Stimulated activated naive CD8-positive, alpha-beta T cell treated with anti-CD3 and anti-CD28 coated beads, Interleukin-15, amount 100 ng/mL, for 72 hours (primary cell): ENCODE measurements at regions not wholly inside any gene's neighbourhood (a gene's known extent, or its start where the extent isn't known, plus 50 kb on each side); places are given as distances from the start of the nearest gene placed in this dataset.

ENCODE experiments used
- ATAC-seq: fragments of 150-1000 bp; cut with Tn5 transposase; 2 replicates; pipeline ENCODE4 v1.10.0; 2021; ENCODE audit warnings: mild to moderate bottlenecking, moderate library complexity
- DNase-seq, 2 donors: peaks; one replicate each; pipeline ENCODE4 v3.0.0; 2021 to 2022
- H3K27ac Mint-ChIP-seq, 2 donors: one replicate each; pipeline ENCODE4 v1.8.0; 2022; ENCODE audit warnings: mild to moderate bottlenecking in 2 of 2, mixed read lengths in 2 of 2, moderate library complexity in 2 of 2
- H3K27me3 Mint-ChIP-seq: one replicate; pipeline ENCODE4 v1.8.0; 2022; ENCODE audit warnings: mixed read lengths
- H3K4me1 Mint-ChIP-seq: one replicate; pipeline ENCODE4 v1.8.0; 2022; ENCODE audit warnings: mild to moderate bottlenecking, mixed read lengths
- H3K4me3 Mint-ChIP-seq, 2 donors: one replicate each; pipeline ENCODE4 v1.8.0; 2022; ENCODE audit warnings: mild to moderate bottlenecking in 2 of 2, mixed read lengths in 2 of 2, moderate library complexity in 1 of 2
- H3K9me3 Mint-ChIP-seq, 2 donors: one replicate each; pipeline ENCODE4 v1.8.0; 2022; ENCODE audit warnings: mixed read lengths in 2 of 2

GRCh38 chr10:118207470-118208007 is 134.6 kb downstream of the FAM204A start:
- Mint-ChIP-seq H3K4me3 (no peak overlapping the region), H3K4me1 (no peaks in the 10 kb centered on the region), H3K27ac (no peak overlapping the region), H3K9me3 (no peaks in the 10 kb centered on the region), H3K27me3 (peaks cover 30% of the 10 kb centered on the region)
- no peak for ATAC-seq
- no peak for DNase-seq

- Mint-ChIP-seq H3K4me1 (no peaks in the 10 kb centered on the region), H3K9me3 (no peaks in the 10 kb centered on the region), H3K27ac (no peak overlapping the region), H3K27me3 (peaks cover 32% of the 10 kb centered on the region), H3K4me3 (no peak overlapping the region)
- no peak for ATAC-seq
- DNase-seq: no peak
These were observed 137.7 kb downstream of the FAM204A start for GRCh38 chr10:118204292-118204943.

GRCh38 chr10:118203461-118203860 is 138.7 kb downstream of the FAM204A start:
- Mint-ChIP-seq H3K27ac (no peak overlapping the region), H3K27me3 (peaks cover 24% of the 10 kb centered on the region), H3K9me3 (no peaks in the 10 kb centered on the region), H3K4me3 (no peak overlapping the region), H3K4me1 (no peaks in the 10 kb centered on the region)
- DNase-seq: no peak
- no peak for ATAC-seq

DNA sequence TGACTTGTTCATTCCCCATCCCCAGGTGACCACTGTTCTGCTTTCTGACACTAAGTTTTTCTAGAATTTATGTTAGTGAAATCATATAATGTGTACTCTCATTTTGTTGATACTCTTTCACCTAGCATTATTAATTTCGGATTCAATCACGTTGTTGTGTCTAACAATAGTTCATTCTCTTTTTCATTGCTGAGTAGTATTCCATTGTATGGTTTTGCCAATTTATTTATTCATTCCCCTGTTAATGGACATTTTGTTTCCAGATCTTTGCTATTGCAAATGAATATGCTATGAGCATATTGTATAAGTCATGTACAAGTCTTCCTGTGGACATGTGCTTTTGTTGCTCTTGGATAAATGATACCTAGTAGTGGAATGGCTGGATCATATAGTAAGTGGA is 146.4 kb downstream of the FAM204A start:
- Mint-ChIP-seq H3K9me3 (peaks cover 0 to 5% of the 10 kb centered on the region in 2 donors), H3K27me3 (peaks cover 9% of the 10 kb centered on the region), H3K4me3 (no peak overlapping the region), H3K4me1 (no peaks in the 10 kb centered on the region), H3K27ac (no peak overlapping the region)
- no peak for ATAC-seq
- no peak for DNase-seq

DNA sequence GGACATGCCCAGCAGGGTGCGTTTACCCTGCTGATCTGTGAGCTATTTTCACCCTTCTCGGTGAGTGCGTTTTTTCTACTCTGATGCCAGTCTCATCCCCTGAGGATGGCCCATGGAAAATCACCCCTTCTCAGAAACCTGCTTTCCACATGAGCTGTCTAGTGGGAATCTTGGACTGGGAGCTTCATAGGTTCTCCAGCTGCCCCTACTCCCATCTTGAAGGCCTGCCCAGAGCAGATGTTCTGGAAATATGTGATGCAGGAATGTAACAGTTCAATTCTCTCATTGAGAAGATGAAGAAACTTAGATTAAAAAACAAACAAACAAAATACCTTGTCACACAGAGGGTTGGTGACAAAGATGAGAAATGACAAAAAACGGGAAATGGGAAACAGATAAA is 146.9 kb upstream of the RAB11FIP2 start:
- H3K4me1 Mint-ChIP-seq: no peaks in the 10 kb centered on the region
- peaks cover 0 to 5% of the 10 kb centered on the region in 2 donors for H3K9me3 Mint-ChIP-seq
- H3K27me3 Mint-ChIP-seq: peaks cover 17% of the 10 kb centered on the region
- ATAC-seq (no peak), DNase-seq (no peak)
- H3K27ac Mint-ChIP-seq: no peak overlapping the region
- H3K4me3 Mint-ChIP-seq: no peak overlapping the region

DNA sequence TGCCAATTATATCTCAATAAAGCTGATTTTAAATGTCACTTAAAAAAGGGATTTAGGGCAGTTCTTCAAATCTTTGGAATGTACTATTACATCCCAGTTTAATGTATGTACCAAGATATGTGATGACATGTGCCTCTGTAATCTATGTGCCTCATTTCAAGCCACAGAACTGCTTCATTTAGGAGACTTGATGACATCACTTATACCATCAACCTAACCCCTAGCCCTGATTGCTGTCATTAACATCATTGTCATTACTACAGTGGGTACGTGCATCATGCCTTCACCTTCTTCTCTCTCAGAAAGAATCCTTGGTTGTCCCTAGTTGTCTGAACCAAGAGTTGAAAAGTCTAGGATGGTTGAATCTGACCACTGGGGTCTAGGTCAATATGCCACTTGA is 134.3 kb upstream of the RAB11FIP2 start:
- Mint-ChIP-seq H3K27me3 (no peaks in the 10 kb centered on the region), H3K9me3 (peaks cover 0 to 13% of the 10 kb centered on the region in 2 donors), H3K4me3 (no peak overlapping the region), H3K4me1 (no peaks in the 10 kb centered on the region), H3K27ac (no peak overlapping the region)
- ATAC-seq (no peak), DNase-seq (no peak)

- ATAC-seq: no peak
- H3K4me3 Mint-ChIP-seq: no peak overlapping the region
- peaks cover 9% of the 10 kb centered on the region for H3K27me3 Mint-ChIP-seq
- no peaks in the 10 kb centered on the region for H3K4me1 Mint-ChIP-seq
- H3K27ac Mint-ChIP-seq: no peak overlapping the region
- no peaks in the 10 kb centered on the region for H3K9me3 Mint-ChIP-seq
- DNase-seq: no peak
These were observed 128.4 kb upstream of the RAB11FIP2 start for GRCh38 chr10:118175148-118175547.

DNA sequence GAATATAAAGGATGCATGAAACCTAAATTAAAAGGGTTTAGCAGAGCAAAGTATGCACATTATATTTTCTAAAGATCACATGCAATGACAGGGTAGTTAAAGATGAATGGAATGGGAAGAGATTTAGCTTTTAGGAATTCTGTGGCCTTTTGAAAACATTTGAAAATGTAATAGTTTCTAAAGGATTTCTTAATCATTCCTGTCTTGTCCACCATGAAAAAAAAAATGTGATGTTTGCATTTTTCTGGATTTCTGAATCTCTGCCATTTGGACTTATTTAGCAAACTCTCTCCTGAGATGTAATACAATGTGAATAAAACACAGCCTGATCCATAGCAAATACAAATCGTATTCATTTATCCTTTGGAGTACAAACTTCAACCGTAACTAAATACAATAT is 126.6 kb upstream of the RAB11FIP2 start:
- Mint-ChIP-seq H3K4me1 (no peaks in the 10 kb centered on the region), H3K9me3 (no peaks in the 10 kb centered on the region), H3K27ac (no peak overlapping the region), H3K4me3 (no peak overlapping the region), H3K27me3 (peaks cover 18% of the 10 kb centered on the region)
- DNase-seq (no peak), ATAC-seq (no peak)

GRCh38 chr10:118171861-118172260 is 125.1 kb upstream of the RAB11FIP2 start:
- Mint-ChIP-seq H3K4me3 (no peak overlapping the region), H3K27me3 (peaks cover 26% of the 10 kb centered on the region), H3K9me3 (no peaks in the 10 kb centered on the region), H3K27ac (no peak overlapping the region), H3K4me1 (no peaks in the 10 kb centered on the region)
- ATAC-seq (no peak), DNase-seq (no peak)

DNA sequence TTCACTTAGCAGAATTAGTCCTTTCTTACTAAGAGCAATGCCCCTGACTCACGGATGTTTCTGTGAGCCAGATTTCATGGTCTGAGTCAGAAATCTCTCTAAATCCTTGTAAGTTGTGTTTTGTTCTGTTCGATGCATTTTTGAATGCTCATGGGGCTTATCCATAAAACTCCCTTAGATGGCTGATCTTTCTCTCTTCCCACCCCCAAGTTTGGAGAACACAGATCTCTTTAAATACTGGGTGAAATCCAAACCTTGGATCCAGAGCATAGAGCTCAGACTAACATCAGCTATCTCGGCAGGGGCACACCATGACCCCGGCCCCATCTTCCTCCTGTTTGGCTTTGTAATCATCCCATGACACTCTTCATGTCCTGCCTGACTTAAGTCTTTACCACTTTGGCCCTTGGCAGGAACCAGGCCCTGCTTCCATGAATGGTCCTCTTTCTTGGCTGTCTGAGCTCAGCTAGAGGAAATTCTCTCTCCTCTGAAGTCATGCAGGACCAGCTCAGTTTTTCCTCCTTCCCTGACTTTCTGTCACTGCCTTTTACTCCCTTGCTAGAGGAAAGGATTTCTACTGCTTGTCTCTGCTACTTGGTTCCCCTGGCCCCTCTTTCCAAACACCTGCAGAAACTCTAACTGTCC is 120.4 kb upstream of the RAB11FIP2 start:
- Mint-ChIP-seq H3K4me1 (no peaks in the 10 kb centered on the region), H3K9me3 (no peaks in the 10 kb centered on the region), H3K27ac (no peak overlapping the region), H3K27me3 (peaks cover 23% of the 10 kb centered on the region), H3K4me3 (no peak overlapping the region)
- no peak for DNase-seq
- ATAC-seq: no peak

GRCh38 chr10:118163217-118163616 is 116.5 kb upstream of the RAB11FIP2 start:
- H3K9me3 Mint-ChIP-seq: no peaks in the 10 kb centered on the region
- H3K27me3 Mint-ChIP-seq: peaks cover 13% of the 10 kb centered on the region
- no peaks in the 10 kb centered on the region for H3K4me1 Mint-ChIP-seq
- no peak overlapping the region for H3K4me3 Mint-ChIP-seq
- no peak overlapping the region for H3K27ac Mint-ChIP-seq
- DNase-seq (no peak), ATAC-seq (no peak)

GRCh38 chr10:118161461-118162246 is 114.9 kb upstream of the RAB11FIP2 start:
- Mint-ChIP-seq H3K27ac (no peak overlapping the region), H3K9me3 (no peaks in the 10 kb centered on the region), H3K4me1 (no peaks in the 10 kb centered on the region), H3K27me3 (peaks cover 5% of the 10 kb centered on the region), H3K4me3 (no peak overlapping the region)
- DNase-seq (no peak), ATAC-seq (no peak)

DNA sequence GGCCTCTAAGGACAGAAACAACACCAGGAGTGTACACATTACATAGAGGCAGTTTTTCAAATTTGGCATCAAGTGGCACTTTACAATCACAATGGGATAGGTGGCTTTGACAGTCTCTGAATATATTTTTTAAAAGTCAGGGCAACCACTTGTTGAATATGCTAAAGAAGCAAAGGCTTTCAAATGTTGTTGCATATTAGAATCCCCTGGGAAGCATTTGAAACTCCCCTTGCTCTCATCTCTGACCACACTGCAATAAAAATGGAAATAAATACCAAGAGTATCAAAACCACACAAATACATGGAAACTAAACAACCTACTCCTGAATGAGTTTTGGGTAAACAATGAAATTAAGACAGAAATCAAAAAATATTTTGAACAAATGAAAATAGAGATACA is 106.5 kb upstream of the RAB11FIP2 start:
- peaks cover 9% of the 10 kb centered on the region for H3K27me3 Mint-ChIP-seq
- H3K9me3 Mint-ChIP-seq: no peaks in the 10 kb centered on the region
- H3K4me1 Mint-ChIP-seq: no peaks in the 10 kb centered on the region
- no peak overlapping the region for H3K4me3 Mint-ChIP-seq
- DNase-seq: no peak
- ATAC-seq: no peak
- H3K27ac Mint-ChIP-seq: no peak overlapping the region

GRCh38 chr10:118151461-118151860 is 104.7 kb upstream of the RAB11FIP2 start:
- DNase-seq (no peak), ATAC-seq (no peak)
- Mint-ChIP-seq H3K9me3 (no peaks in the 10 kb centered on the region), H3K4me1 (no peaks in the 10 kb centered on the region), H3K27ac (no peak overlapping the region), H3K27me3 (peaks cover 16% of the 10 kb centered on the region), H3K4me3 (no peak overlapping the region)

DNA sequence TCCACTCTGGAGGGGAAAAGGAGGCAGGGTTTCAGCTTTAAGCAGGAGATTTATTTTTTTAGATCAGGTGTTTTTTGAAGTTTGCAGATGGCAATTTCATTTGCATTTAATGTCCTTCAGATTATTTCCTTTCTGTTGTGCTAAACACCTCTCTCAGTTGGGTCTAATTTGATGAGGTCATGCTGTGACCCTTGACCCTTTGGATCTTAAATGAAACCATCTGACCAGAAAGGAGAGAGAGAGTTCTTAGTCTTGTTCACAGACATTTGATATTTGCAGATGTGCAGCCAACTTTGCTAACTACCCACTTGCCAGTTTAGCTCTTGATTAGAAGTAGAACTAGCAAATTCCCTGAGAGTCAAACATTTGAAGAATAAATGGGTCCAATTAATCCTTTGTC is 101.5 kb upstream of the RAB11FIP2 start:
- Mint-ChIP-seq H3K27ac (no peak overlapping the region), H3K4me3 (no peak overlapping the region), H3K27me3 (peaks cover 16% of the 10 kb centered on the region), H3K9me3 (no peaks in the 10 kb centered on the region), H3K4me1 (no peaks in the 10 kb centered on the region)
- ATAC-seq (no peak), DNase-seq (no peak)

DNA sequence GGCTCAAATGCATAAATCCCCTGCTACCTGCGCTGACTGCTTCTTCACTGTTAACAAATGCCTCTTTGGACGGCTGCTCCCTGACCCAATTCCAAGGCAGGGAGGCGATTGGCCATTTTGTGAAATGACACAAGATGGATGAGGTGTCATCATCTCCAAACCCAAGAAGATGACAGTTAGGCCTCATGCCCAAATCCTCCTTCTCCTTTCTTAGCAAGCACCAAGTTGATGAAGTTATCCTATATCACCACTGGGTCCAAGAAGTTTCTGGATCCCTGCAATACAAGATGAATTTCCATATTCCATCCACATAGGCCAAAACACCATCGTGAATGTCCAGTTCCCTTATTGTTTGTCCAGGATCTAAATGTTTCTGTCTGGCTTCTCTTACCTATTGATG is 98.5 kb upstream of the RAB11FIP2 start:
- no peak for DNase-seq
- no peak overlapping the region for H3K27ac Mint-ChIP-seq
- H3K9me3 Mint-ChIP-seq: no peaks in the 10 kb centered on the region
- ATAC-seq: no peak
- peaks cover 19% of the 10 kb centered on the region for H3K27me3 Mint-ChIP-seq
- no peaks in the 10 kb centered on the region for H3K4me1 Mint-ChIP-seq
- H3K4me3 Mint-ChIP-seq: no peak overlapping the region
